ENCODE measurements at regions not wholly inside any gene's neighbourhood (a gene's known extent, or its start where the extent isn't known, plus 50 kb on each side); places are given as distances from the start of the nearest gene placed in this dataset.
"Not testable (repeated sequence)": the region's sequence is repeated elsewhere in the genome, so short reads cannot be mapped to it uniquely, and the experiment has no call there.

DNA sequence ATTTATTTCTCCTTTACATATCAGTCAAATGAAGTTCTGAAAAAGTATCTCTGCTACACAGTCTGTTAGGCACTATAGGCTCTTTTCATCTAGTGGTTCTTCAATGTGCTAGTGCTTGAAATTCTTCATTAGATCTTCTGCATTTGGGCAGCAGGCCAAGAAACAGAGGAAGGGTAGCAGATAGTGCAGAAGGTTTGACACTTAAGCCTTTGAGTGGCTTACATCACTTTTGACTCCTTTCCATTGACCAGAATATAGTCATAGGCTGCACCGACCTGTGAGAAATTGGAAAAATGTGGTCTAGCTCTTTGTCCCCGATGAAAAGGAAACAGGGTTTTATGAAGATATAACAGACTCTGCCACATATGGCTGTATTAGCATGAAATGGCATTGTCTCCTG, 459.5 kb upstream of the PTGER4 start:
- DNase-seq = no peak

DNA sequence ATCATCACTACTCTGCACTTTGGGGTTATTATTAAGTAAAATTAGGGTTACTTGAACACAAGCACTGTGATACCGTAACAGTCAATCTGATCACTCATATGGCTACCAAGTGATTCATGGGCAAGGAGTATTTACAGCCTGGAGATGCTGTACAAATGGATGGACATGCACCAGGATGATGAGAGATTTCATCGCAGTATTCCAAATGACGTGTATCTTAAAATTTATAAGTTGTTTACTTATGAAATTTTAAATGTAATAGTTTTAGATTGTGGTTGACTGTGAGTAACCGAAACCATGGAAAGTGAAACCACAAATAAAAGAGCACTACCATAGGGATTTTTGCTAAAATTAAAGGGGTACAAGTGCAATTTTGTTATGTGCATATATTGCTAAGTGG, 462.2 kb upstream of the PTGER4 start:
- no peak for DNase-seq

DNA sequence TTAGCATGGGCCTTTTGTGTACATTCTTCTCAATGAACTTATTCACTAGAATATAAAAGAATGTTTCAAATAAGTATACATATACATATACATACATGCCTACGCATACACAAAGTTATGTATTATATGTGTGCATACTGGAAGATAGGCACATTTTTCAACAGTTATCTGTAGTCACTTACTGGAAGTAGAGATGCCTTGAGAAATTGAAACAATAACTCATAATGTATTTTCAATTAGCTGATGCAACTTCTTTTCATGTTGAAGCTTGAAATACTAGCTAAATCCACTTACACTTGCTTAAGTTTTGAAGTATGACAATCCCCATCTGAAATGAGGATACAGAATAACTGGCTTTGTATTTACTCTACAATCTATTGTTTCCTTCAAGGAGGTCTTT, 469.0 kb upstream of the PTGER4 start:
- DNase-seq = no peak

DNA sequence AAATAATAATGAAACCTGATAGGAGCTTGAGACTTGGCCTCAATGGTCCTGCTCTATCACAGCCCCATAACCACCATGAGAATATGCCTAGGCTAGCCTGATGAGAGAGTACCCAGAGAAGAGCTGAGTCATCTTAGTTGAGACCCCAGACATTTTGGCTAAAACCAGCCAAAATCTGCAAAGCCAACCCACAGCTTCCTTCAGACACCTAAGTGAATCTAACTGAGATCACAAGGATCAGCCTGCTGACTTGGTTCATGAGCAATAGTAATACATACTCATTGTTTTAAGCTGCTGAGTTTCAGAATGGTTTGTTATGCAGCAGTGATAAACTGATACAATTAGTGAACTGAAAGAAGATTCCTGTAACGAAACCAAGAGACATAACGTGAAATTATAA, 473.7 kb upstream of the PTGER4 start:
- no peak for DNase-seq

DNA sequence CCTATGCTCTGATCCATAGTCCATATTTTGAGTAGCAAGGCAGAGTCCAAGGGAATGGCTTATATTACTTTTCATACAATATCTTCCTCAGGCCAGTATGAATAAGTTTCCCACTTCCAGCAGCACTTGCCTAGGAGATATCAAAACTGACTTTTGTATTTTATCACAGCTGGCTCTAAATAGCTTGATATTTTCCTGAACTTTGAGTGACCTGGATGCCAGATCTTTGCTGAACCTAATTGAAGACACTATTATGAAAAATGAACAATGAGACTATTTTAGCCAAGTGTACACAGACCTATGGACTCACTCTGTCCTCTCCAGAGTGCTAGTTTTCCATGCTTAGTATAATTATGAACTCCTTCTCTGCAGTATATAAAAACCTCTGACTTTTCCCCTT, 475.6 kb upstream of the PTGER4 start:
- DNase-seq = no peak

DNA sequence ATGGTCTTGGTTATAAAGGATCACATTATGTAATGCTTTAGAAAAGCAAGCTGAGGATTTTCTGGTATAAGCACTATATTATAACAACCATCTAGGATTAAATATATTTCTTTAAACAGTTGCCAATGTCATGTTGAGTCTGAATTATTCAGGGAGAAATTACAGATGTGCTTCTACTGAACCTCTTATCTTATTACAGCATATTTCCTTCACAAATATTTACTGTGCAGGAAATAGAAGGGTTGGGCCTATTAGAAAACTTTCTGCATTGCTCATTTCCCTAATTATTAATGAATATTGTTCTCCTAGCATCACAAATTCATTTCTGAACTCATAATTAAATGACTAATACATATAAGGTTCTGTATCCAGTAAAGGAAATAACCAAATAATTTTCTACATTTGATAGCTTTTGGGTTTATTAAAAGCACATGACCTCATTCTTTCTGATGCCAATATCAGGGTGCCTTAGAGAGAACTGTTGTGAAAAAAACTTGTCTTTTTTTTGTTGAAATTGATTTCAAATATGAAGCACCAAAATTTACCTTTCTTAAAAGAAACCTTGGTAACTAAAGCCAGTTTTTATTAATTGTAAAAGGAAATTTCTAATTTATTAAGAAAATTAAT, 476.8 kb upstream of the PTGER4 start:
- no peak for DNase-seq

DNA sequence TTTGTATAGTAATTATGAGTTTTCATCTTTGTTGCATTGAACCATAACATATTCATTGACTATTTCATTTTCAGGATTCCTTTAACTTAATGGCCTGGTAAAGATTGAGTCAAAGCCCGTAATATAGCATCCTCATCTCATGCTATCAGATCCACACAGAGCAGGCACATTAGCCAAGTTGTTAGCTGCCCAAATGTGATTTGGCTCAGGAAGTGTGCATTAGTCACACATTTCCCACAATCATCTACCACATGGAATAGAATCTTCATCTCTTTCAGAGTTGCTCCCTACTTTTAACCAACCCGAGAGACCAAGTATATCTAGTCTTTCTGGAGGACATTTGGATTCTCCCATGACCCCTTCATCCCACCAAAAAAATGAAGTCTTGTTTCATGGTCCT, 481.0 kb upstream of the PTGER4 start:
- no peak for DNase-seq

DNA sequence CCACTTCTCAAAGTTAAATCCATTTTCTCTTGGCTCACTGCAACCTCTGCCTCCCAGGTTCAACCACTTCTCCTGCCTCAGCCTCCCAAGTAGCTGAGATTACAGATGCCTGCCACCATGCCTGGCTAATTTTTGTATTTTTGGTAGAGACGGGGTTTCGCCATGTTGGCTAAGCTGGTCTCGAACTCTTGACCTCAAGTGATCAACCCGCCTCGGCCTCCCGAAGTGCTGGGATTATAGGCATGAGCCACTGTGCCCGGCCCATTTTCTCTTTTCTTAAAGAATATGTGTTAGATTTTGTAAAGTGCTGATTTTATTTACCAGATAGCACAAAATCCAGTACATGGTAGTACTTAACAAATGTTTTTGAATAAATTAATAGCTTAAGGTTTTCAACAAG, 484.1 kb upstream of the PTGER4 start:
- DNase-seq = not testable (repeated sequence)

DNA sequence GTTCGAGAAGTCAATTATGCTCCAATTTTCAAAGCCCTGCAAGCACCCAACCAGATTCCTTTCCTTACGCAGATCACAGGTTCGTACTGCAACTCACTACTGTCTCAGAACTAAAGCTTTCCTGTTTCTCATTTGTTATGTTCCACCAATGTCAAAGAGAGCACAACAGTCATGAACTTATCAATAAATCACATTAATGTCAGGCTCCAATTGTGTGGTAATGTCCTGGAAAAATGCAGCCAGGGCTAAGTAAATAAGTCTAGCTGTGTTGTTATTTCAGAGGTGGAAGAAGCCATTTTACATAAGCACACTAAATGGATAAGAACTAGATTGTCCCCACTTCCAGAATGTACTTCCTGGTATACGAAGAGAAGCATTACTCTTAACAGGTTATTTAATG, 488.6 kb upstream of the PTGER4 start:
- DNase-seq = no peak

DNA sequence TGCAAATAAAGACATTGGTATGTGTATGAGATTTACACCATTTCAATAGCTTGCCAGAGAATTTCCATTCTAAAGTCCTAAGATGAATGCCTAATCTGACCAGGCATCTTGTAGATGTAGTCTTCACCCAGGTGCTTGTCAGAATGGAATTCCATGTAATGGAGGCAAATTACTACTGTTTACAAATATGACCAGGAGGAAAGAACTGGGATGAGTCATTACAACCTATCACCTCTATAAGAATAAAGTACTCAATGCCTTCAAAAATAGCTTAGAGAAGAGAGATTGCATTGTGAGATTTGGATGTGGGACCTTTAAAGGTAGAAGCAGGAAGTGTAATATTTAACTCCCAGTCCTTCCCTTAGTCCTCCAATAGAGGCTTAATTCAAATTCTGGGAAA, 507.0 kb upstream of the PTGER4 start:
- no peak for DNase-seq

DNA sequence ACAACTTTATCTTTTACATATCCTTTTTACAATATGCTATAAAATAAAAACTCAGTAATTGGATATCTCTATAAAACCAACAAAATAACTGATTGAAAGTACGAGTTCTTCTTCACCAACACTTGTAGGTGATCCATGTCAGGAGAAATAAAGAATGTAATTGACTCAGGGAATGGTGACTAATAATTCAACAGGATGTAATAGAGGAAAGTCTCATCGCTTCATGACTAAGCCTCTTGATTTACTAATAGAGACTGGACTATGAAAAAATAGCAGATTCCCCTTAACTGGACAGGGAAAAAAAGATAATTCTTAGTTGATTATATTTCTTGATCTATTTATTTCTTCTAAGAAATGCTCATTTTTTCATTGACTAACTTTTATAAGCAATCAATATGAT, 507.7 kb upstream of the PTGER4 start:
- DNase-seq = no peak

DNA sequence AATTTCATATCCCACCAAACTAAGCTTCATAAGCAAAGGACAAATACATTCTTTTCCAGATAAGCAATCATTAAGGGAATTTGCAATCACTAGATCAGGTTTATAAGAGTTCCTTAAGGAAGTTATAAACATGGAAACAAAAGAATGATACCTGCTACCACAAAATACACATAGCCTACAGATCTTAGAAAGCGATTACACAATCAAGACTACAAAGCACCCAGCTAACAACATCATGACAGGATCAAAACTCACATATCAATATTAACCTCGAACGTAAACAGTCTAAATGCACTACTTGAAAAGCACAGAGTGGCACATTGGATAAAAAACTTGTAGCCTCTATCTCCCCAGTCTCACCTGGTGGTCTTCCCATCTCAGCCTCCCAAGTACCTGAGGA, 512.4 kb upstream of the PTGER4 start:
- DNase-seq = no peak

DNA sequence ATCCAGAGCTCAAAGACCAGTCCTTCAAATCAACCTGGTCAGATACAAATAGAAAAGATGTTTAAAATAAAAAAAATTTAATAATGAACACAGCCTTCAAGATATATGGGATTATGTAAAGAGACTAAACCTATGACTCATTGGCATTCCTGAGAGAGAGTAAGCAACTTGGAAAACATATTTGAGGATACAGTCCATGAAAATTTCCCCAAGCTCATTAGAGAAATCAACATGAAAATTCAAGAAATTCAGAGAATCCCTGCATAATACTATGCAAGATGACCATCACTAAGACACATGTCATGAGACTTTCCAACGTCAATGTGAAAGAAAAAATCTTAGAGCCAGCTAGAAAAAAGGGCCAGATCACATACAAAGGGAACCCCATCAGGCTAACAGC, 512.9 kb upstream of the PTGER4 start:
- DNase-seq = no peak

DNA sequence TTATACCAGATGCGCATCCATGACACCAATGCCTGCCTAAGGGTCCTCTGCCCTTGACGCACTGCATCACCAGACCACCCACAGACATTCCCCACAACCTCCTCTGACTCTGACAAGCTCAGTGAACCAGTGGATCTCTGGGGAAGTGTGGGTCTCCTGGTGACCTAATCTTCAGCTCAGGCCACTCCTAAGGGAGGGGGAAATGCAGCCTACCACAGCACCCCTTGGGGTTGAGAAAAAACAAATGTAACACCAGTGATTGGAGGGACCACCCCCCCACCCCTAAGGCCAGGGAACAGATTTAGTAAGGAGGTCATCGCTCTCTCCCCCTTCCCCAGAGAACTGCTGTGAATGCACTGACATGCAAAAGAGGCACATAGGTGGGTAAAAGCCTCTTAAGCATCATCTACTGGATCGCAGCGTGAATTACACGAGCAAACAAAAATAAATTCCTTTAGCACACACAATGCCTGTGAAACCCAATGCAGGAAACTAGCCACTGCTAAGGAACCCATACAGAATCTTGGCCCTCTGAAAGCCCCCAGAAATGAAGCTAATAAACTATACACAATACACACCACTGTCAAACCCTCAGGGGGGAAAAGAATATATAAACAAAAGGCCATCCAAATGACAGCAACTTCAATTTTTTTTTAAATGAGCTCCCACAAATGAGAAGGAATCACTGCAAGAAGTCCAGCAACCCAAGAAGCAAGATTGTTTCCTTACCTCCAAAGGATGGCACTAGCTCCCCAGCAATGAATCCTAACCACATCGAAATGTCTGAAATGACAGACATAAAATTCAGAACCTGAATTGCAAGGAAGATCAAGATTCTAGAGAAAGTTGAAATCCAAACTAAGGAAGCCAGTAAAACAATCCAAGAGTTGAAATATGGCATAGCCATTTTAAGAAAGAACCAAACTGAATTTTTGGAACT, 513.7 kb upstream of the PTGER4 start:
- no peak for DNase-seq

DNA sequence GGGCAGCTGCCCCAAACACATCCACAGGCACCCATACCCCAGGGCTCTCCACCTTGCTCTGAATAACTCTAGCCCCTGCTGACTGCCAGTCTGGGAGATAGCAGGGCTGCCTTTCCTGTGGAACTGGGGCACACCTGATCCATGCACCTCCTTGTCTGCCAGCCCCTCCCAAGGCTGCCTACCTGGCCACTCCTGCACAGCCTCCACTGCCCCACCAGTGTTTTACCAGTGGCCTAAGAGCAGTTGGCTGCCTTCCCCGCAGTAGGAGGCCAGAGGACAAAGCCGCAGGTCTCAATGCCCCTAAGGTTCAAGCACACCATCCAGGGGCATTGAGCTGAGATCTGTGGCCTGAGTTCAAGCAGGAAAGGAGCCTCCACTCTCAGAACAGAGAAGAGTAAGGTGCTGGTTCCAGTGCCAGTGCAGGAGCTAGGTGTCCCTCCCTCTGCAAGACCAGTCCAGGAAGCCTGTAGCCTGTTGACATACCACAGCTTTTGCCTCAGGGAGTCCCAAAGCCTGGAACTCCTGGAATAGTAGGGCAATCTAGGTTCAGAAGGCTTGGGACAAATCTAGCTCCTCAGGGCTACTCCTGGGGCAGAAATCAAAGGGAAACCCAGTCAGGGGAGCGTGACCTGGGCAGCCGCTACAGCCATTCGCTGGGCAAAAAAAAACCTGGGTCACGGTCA, 514.5 kb upstream of the PTGER4 start:
- no peak for DNase-seq

DNA sequence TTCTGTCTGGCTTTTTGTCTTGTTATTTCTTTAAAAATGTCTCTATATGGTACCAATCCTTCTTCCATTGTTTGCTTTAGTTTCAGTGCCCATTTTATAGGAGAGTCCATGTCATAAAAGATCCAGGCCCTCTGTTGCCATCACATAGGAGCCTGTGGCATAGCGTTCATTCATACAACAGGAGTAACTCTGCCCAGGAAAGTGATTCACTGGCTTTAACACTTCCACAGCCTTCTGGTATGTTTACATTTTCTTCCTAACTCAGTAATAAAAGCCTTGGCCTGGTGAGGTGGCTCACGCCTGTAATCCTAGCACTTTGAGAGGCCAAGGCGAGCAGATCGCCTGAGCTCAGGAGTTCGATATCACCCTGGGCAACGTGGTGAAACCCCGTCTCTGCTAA, 519.3 kb upstream of the PTGER4 start:
- no peak for DNase-seq

DNA sequence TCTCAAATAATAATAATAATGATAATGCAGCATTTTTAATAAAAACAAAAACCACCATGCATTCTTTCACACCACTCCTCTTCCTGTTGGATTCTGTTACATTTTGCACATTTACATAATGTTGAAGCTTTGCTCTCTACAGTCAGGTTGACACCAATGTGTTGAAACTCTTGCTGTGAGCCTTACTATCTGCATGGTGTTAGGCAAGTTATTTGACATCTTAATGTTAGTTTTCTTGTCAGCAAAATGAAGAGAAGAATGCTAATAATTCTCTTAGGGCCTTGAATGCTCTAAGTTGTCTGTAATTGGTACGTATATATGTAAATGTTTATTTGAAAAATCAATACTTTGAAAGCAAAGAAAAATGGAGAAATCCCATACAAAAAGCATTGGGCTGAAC, 525.5 kb upstream of the PTGER4 start:
- no peak for DNase-seq

DNA sequence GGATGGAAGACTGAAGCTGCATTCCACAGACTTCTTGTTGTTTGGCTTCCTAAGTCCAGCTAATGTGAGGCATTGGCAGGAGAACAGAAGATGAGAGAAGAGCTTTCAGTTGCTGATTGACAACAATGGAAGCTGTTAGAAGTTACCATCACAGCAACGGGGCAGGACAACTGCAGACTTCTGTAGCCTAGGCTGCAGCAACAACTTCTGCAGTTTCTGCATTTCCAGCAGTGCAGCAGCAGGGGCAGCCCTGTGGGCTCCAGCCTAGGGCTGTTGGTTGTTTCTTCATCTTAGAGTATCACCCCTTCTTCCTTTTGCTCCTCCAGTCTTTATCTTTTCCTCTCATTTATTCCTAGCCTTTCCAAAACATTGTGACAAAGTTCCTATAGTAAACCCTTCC, 528.8 kb upstream of the PTGER4 start:
- DNase-seq = no peak

DNA sequence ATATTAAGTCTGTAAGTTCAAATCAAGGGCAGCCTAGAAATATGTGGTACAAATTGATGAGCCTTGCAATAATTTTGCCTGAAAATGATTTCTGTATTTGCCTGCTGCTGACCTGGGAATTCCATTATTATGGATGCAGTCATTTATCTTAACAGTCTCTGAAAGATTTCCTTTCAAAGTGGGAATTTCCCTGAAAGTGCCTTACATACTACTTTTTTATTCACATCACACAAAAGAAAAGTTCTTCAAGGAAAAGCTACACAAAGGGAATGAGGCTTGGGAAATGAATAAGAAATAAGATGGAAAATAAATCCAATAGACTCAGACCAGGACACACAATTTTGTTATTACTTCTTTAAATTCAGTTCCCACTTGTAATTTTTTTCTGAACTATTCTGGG, 537.8 kb upstream of the PTGER4 start:
- no peak for DNase-seq

DNA sequence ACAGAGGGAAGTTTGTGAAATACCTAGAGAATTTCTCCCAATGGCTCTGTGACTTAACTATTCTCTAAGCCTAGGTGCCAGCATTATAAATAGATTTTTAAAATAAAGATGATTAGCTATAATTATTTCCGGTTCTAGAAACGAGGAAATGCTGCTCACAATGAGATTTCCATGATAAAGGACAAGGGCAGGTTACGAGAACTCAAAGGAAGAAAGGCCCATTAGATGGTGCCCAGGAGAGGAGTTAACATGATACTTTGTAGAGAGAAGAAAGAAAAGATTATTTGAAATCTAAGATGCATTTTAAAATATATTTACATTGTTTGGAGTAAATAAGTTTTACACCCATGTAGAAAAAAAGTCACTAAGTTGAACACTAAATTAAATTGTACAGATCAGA, 538.3 kb upstream of the PTGER4 start:
- DNase-seq = no peak

DNA sequence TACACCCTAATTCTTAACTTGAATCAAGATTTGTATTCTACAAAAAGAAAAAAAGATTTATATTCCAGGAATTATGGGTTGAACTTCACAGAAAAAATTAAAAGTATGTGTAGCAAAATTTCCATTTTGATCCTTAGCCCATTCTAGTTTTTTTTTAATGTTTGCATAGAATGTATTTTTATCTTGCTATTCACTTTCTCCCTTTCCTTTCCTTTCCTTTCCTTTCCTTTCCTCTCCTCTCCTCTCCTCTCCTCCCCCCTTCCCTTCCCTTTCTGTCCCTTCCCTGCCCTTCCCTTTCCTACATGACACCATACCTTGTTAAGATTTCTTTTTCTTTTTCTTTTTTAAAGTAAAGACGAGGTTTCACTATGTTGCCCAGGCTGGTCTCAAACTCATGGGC, 542.5 kb upstream of the PTGER4 start:
- no peak for DNase-seq

DNA sequence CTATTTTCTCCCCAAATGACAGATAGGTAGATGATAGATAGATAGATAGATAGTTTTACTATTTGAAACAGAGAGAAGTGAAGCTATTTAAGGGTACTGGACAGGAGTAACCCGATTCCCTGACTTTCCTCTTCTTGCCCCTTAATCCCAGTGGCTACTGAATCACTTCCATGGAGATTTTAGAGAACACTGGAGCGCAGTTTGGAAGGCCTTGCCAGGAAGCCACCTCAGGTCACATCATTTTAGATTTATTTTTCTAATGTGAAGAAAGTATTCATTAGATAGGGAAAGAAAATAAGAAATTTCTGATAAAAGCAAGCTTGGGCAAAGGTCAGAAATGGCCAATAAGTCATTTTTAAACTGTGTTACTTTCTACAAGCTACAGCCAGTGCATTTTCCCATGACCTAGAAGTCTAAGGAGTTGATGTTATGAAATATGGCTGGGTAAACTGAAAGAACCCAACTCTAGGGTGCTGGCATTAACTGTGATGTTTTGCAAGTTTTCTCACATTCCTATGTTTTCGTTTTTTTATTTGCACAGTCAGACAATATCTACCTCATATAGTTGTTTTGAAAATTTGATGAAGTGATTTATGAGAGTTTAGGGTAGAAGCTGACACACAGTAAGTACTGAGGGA, 544.7 kb upstream of the PTGER4 start:
- no peak for DNase-seq

DNA sequence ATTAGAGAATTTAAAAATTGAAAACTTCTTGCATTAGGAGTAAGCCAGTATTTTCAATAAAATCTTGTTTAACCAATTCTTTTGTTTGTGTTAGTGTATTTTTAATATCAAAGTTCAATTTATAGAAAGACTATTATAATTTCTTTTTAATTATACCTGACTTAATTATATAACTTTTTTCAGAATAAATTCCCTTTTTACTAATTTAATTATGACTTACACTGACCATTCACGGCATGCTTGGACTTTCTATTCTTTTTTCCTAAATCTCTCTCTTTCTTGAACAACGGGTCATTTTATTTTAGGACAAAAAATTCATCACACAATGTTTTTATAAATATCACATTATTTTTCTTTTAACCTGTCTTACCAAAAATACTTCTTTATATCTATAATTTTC, 555.3 kb upstream of the PTGER4 start:
- DNase-seq = no peak

DNA sequence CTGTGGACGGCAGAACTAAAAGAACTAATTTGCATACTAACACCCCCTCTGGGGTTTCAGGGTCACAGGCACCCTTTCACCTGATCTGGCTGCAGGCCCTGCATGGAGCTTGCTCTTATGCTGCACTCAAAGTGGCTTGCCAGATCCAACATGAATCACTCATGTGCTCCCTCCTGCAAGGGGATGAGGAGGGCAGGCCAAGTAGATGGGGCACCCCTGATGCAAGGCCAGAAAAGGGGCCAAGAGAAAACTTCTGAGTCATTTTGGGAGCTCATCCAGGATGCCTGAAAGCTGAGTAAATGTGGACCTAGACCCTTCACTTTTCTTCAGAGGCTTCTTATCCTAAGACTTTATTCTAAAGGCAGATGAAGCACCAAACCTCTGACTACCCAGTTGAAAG, 558.5 kb upstream of the PTGER4 start:
- no peak for DNase-seq
